ENCODE measurements at regions not wholly inside any gene's neighbourhood (a gene's known extent, or its start where the extent isn't known, plus 50 kb on each side); places are given as distances from the start of the nearest gene placed in this dataset.

- Mint-ChIP-seq H3K36me3 (ENCODE audit: unreplicated experiment) (no peaks in the 10 kb centered on the region), H3K4me3 (ENCODE audit: unreplicated experiment) (no peak overlapping the region), H3K27me3 (ENCODE audit: unreplicated experiment) (no peaks in the 10 kb centered on the region), H3K27ac (ENCODE audit: unreplicated experiment) (no peak overlapping the region), H3K4me1 (ENCODE audit: unreplicated experiment) (peaks cover 8% of the 10 kb centered on the region), H3K9me3 (ENCODE audit: unreplicated experiment) (no peaks in the 10 kb centered on the region)
- DNase-seq (ENCODE audit: extremely low spot score, unreplicated experiment) = no peak
- TF ChIP-seq CTCF (IDR thresholded peaks at IDR 0.05) = no peak
Observed at GRCh38 chr18:67789165-67789545, 272.6 kb upstream of the DSEL start.

DNA sequence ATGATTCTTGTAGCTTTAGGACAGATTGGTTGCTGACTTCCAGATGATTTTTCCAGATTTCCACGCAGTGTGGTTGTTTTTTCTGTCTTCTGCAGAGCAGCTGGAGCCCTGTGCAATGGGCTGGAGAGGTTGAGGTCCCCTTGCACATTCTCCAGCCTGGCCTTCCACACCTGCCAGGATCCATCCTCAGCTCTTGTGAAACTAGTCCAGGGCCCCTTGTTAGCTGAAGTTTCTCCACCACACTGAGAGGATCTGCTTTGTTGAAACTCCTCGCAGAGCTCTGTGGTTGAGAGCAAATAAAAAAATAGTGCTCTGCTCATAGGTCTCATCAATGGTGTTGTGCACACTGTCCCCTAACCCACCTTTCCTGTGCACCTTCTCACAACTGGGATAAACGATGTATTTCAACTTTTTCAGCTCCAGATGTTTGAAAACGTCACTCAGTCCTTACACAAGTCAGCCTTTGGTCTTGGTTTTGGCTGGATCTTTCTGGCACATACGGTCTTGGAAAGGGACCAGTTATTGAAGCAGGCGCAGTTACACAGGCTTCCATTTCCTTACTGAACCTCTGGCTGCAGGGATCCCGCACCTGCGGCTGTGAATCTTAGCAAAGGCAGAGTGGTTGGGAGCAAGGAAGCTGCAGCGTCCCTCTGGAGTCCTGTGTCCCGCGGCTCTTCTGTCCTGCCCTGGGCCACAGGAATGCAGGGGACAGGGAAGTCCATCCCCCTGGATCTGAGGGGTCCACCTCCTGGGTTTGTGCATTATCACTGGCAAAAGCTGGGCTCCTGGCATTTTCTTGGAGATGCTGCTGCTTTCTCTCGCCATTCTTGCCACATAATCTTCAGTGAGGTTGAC lies 272.0 kb upstream of the DSEL start:
- Mint-ChIP-seq H3K4me1 (ENCODE audit: unreplicated experiment) (peaks cover 9% of the 10 kb centered on the region), H3K27ac (ENCODE audit: unreplicated experiment) (no peak overlapping the region), H3K9me3 (ENCODE audit: unreplicated experiment) (no peaks in the 10 kb centered on the region), H3K36me3 (ENCODE audit: unreplicated experiment) (no peaks in the 10 kb centered on the region), H3K27me3 (ENCODE audit: unreplicated experiment) (no peaks in the 10 kb centered on the region), H3K4me3 (ENCODE audit: unreplicated experiment) (no peak overlapping the region)
- TF ChIP-seq CTCF (IDR thresholded peaks at IDR 0.05) = no peak
- DNase-seq (ENCODE audit: extremely low spot score, unreplicated experiment) = no peak

DNA sequence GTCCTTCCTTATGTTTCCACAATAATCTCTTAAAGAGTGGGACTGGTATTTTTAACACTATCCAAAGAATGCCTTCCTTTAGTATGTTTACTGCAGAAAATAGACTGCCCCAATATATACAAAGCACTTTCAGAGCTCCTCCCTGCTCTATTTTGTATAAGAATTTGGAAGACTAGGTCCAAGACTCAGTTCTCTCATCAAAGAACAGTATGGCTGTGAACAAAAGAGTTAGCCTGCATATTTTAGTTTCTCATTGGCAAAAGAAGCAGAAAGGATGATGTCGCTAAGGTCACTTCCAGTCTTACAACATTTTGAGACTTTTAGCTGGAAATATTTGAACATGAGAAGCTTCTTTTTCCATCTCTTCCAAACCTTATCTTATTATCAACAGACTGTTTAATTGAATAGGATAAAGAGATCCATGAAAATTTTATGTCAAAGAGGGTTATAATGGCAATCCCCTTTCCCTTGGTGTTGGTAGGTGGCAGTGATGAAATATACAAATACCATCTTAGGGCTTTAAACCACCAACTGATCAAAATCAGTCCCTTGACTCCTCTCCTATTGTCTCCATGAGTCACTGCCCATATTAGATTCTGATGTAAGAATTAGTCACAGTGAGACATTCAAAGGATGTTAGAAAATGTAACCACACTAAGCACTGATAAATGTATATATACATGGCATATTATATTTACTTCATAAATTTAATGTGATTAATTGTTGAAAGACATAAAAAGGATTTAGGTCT lies 266.9 kb upstream of the DSEL start:
- no peaks in the 10 kb centered on the region for H3K27me3 Mint-ChIP-seq (ENCODE audit: unreplicated experiment)
- H3K4me3 Mint-ChIP-seq (ENCODE audit: unreplicated experiment) = no peak overlapping the region
- H3K4me1 Mint-ChIP-seq (ENCODE audit: unreplicated experiment) = peaks cover 18% of the 10 kb centered on the region
- DNase-seq (ENCODE audit: extremely low spot score, unreplicated experiment) = no peak
- H3K27ac Mint-ChIP-seq (ENCODE audit: unreplicated experiment) = peak overlapping the region; percentile 71
- TF ChIP-seq CTCF (IDR thresholded peaks at IDR 0.05) = no peak
- H3K9me3 Mint-ChIP-seq (ENCODE audit: unreplicated experiment) = no peaks in the 10 kb centered on the region
- H3K36me3 Mint-ChIP-seq (ENCODE audit: unreplicated experiment) = no peaks in the 10 kb centered on the region

- TF ChIP-seq CTCF (IDR thresholded peaks at IDR 0.05) = no peak
- H3K4me3 Mint-ChIP-seq (ENCODE audit: unreplicated experiment) = no peak overlapping the region
- H3K27ac Mint-ChIP-seq (ENCODE audit: unreplicated experiment) = no peak overlapping the region
- H3K27me3 Mint-ChIP-seq (ENCODE audit: unreplicated experiment) = no peaks in the 10 kb centered on the region
- no peak for DNase-seq (ENCODE audit: extremely low spot score, unreplicated experiment)
- no peaks in the 10 kb centered on the region for H3K9me3 Mint-ChIP-seq (ENCODE audit: unreplicated experiment)
- peaks cover 13% of the 10 kb centered on the region for H3K4me1 Mint-ChIP-seq (ENCODE audit: unreplicated experiment)
- no peaks in the 10 kb centered on the region for H3K36me3 Mint-ChIP-seq (ENCODE audit: unreplicated experiment)
Observed at GRCh38 chr18:67778016-67778415, 261.5 kb upstream of the DSEL start.

- no peaks in the 10 kb centered on the region for H3K27me3 Mint-ChIP-seq (ENCODE audit: unreplicated experiment)
- no peak overlapping the region for H3K27ac Mint-ChIP-seq (ENCODE audit: unreplicated experiment)
- H3K4me1 Mint-ChIP-seq (ENCODE audit: unreplicated experiment) = peaks cover 13% of the 10 kb centered on the region
- no peak for DNase-seq (ENCODE audit: extremely low spot score, unreplicated experiment)
- no peaks in the 10 kb centered on the region for H3K9me3 Mint-ChIP-seq (ENCODE audit: unreplicated experiment)
- H3K4me3 Mint-ChIP-seq (ENCODE audit: unreplicated experiment) = no peak overlapping the region
- no peak for TF ChIP-seq CTCF (IDR thresholded peaks at IDR 0.05)
- no peaks in the 10 kb centered on the region for H3K36me3 Mint-ChIP-seq (ENCODE audit: unreplicated experiment)
Observed at GRCh38 chr18:67776929-67777328, 260.4 kb upstream of the DSEL start.
